Testis (tissue), 2 donors: ENCODE measurements at regions not wholly inside any gene's neighbourhood (a gene's known extent, or its start where the extent isn't known, plus 50 kb on each side); places are given as distances from the start of the nearest gene placed in this dataset.

Experiments
- POLR2A ChIP-seq: fragments of 450-650 bp; IDR thresholded peaks from one replicate; pipeline ENCODE4 v1.6.1; 2017; ENCODE audit warnings: antibody characterized with exemption, mild to moderate bottlenecking, moderate library complexity
- TF ChIP-seq, protein P1 (sequence below), 3 experiments: fragments of 450-650 bp in 2 of 3; fragments of 200-600 bp in 1 of 3; sonication (generic) in 1 of 3; IDR thresholded peaks; one replicate each; pipeline ENCODE4 v1.5.1; 2016 to 2019; ENCODE audit warnings: antibody characterized with exemption in 3 of 3, mild to moderate bottlenecking in 2 of 3, moderate library complexity in 1 of 3

DNA sequence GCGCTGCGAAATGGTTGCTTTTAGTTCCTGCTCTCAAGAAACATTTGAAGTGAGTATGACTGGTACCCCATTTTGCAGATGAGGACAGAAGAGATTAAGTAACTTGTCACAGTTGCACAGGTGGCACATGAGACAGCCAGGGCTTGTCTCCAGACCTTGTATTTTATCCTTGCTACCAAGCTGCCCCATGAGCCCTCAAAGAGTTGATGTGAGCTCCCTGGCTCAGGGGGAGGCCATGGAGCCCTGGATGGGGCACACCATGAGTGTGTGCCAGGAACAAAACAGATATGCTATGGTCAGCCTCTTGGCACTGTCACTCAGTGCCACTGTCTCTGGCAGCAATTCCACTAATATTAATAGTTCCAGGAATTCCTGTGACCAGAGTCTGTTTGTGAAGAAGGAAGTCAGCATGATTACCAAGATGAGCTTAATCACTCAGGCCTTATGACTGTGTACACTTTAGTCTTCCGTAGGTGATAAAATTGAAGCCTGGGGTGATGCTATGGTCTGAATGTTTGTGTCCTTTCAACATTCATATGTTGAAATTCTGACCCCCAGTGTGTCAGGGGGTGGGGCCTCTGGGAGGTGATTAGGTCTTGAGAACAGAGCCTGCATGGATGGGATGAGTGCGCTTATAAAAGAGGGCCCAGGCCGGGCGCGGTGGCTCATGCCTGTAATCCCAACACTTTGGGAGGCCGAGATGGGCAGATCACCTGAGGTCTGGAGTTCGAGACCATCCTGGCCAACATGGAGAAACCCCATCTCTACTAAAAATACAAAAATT is 806.8 kb downstream of the AACS start:
- no peak for TF ChIP-seq POLR2A
- TF ChIP-seq, protein P1, sequence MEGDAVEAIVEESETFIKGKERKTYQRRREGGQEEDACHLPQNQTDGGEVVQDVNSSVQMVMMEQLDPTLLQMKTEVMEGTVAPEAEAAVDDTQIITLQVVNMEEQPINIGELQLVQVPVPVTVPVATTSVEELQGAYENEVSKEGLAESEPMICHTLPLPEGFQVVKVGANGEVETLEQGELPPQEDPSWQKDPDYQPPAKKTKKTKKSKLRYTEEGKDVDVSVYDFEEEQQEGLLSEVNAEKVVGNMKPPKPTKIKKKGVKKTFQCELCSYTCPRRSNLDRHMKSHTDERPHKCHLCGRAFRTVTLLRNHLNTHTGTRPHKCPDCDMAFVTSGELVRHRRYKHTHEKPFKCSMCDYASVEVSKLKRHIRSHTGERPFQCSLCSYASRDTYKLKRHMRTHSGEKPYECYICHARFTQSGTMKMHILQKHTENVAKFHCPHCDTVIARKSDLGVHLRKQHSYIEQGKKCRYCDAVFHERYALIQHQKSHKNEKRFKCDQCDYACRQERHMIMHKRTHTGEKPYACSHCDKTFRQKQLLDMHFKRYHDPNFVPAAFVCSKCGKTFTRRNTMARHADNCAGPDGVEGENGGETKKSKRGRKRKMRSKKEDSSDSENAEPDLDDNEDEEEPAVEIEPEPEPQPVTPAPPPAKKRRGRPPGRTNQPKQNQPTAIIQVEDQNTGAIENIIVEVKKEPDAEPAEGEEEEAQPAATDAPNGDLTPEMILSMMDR (IDR thresholded peaks at IDR 0.05), result no peak
